Nephron (organoid): ENCODE measurements at regions not wholly inside any gene's neighbourhood (a gene's known extent, or its start where the extent isn't known, plus 50 kb on each side); places are given as distances from the start of the nearest gene placed in this dataset.

Experiments
- H3K27ac Mint-ChIP-seq, 3 experiments: 2 replicates each; pipeline ENCODE4 v1.8.0; 2020; ENCODE audit warnings: mixed read lengths in 3 of 3, mild to moderate bottlenecking in 2 of 3, moderate library complexity in 1 of 3
- H3K27me3 Mint-ChIP-seq: 2 replicates; pipeline ENCODE4 v1.8.0; 2021; ENCODE audit warnings: low read depth, mild to moderate bottlenecking, moderate library complexity, mixed read lengths
- H3K36me3 Mint-ChIP-seq: 2 replicates; pipeline ENCODE4 v1.8.0; 2020; ENCODE audit warnings: low read depth, mixed read lengths
- H3K4me1 Mint-ChIP-seq: 2 replicates; pipeline ENCODE4 v1.8.0; 2020; ENCODE audit warnings: mixed read lengths
- H3K4me3 Mint-ChIP-seq, 3 experiments: 2 replicates each; pipeline ENCODE4 v1.8.0; 2020; ENCODE audit warnings: mild to moderate bottlenecking in 3 of 3, mixed read lengths in 3 of 3, moderate library complexity in 2 of 3
- H3K9me3 Mint-ChIP-seq: 2 replicates; pipeline ENCODE4 v1.8.0; 2020; ENCODE audit warnings: mixed read lengths
- CTCF ChIP-seq, 3 experiments: fragments of 200-600 bp; sonication (generic); IDR thresholded peaks; one replicate each; pipeline ENCODE4 v1.5.0; 2021; ENCODE audit warnings: antibody characterized with exemption in 3 of 3; ENCODE audit not compliant: unreplicated experiment in 3 of 3

GRCh38 chr1:147486876-147487656, 54.2 kb upstream of the BCL9 start:
- no peak overlapping the region for H3K4me3 Mint-ChIP-seq
- H3K36me3 Mint-ChIP-seq = no peaks in the 10 kb centered on the region
- H3K4me1 Mint-ChIP-seq = no peaks in the 10 kb centered on the region
- TF ChIP-seq CTCF (IDR thresholded peaks at IDR 0.05; ENCODE audit: unreplicated experiment in 3 of 3) = no peak
- no peaks in the 10 kb centered on the region for H3K27me3 Mint-ChIP-seq
- H3K27ac Mint-ChIP-seq = no peak overlapping the region
- H3K9me3 Mint-ChIP-seq = no peaks in the 10 kb centered on the region

- no peak for TF ChIP-seq CTCF (IDR thresholded peaks at IDR 0.05; ENCODE audit: unreplicated experiment in 3 of 3)
- H3K4me3 Mint-ChIP-seq = no peak overlapping the region
- H3K27ac Mint-ChIP-seq = peak overlapping the region in 1 of 3 experiments; percentile 34
- H3K27me3 Mint-ChIP-seq = no peaks in the 10 kb centered on the region
- peaks cover 3% of the 10 kb centered on the region for H3K4me1 Mint-ChIP-seq
- no peaks in the 10 kb centered on the region for H3K36me3 Mint-ChIP-seq
- no peaks in the 10 kb centered on the region for H3K9me3 Mint-ChIP-seq
Observed at GRCh38 chr1:147491098-147491497, 50.2 kb upstream of the BCL9 start.
